NCI-H1930 (cell line): ENCODE measurements at regions not wholly inside any gene's neighbourhood (a gene's known extent, or its start where the extent isn't known, plus 50 kb on each side); places are given as distances from the start of the nearest gene placed in this dataset.
A peak's percentile ranks its signal among the peaks of the same experiment; 100 is the strongest.

Experiments used
- DNase-seq, 2 experiments: peaks; one replicate each; lab custom pipeline; 2025; lab: John Stamatoyannopoulos, UW

DNA sequence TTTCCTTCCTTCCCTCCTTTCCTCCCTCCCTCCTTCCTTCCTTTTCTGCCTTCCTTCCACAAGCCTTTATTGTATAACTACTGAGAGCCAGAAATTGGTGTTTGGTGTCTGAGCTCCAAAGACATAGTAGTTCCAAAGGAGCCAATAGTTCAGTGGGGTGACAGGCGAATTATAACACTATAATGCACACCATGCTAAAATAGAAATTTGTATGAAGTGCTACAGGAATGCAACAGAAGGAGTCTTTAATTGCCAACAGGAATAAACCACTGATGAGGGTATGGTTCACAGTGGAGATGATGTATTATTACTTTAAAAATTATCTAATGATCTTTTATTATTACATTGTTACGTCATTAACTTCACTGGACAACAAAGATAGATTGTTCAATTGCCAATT, 158.8 kb upstream of the SP8 start:
- no peak for DNase-seq

DNA sequence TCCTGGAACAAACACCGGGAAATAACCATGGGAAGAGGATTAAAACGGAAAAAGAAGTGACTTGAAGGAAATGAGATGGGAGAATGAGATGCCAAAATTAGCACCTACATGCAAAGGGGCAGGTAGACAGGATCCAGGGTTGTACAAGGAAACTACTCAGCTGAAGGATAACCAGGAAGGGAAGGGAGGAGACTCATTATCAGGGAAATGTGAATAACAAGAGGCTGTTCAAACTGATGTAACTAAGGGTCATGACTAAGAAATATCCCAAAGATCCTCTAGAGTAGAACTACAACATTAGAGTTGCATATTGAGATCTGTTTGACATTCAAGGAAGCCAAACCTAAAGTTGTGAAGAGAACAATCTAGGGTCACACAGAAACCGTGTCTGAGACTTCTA, 166.2 kb upstream of the SP8 start:
- no peak for DNase-seq

DNA sequence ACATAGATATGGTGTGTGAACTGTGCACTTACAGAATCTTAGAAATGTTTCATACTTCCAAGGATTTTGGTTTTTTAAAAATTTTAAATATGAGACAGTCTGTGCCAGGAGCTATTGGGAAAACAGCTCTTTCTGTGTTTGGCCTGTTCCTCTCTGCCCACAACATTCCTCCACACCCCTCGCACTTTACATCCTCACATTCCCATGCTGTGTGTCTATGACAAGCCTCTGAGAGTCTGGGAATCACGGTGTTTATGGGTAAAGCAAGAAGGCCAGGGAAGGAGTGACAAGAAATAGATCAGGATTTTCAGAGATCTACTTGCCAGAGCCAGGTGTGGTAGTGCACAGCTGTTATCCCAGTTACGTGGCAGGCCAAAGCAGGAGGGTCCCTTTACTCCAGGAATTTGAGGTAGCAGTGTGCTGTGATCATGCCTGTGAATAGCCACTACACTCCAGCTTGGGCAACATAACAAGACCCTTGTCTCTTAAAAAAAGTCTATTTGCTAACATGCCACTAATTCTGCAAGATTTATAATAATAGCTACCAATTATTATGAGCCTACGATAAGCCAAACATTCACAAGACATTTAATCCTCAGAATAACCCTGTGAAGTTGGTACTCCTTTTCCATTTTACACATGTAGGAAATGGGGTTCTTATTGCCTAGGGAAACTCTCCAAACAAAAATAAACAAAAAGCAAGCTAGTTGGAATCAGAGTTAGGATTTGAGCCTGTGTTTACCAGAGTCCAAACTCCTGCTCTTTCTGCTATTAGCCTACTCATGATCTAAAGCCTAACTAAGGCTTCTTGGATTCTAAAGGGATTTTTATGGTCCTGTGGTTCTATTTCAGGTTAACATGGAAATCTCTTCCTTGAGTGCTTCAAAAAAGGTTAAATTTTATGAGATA, 168.3 kb upstream of the SP8 start:
- DNase-seq: no peak

DNA sequence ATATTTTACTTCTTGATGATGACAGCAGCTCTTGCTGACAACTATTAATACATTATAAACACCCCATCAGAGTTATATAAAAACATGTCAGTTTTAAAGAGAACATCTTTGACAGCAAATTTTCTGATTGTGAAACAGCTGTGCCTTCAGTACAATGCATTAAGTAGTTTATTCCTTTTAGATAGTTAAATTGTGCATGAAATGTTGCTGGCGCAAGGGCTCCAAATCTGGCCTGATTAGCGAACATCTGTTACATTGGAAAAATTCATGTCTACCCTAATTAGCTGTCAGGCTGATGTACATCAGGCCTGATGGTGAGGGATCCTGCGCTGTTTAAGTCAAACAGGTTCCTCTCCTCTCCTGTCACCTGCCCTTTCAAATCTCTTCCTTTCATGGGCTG, 171.9 kb upstream of the SP8 start:
- peak in 1 of 2 experiments; percentile 36 for DNase-seq

DNA sequence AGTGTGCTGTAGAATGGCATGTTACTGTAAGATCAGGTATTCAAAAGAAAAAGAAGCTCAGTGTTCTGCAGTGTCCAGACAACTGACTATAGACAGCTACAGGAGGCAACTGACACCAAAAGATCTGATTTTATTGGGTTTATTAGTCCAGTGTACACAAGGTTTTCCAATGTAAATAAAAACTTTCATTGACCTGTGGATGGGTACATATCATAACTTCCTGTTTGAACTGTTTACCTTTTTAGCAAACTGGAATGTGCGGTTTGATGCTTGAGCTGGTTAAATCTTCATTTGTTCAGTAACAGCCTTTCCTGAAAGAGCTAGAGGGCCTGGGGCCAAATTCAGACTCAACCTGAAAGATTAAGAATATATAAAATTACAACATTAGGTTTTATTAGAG, 172.6 kb upstream of the SP8 start:
- peak in 1 of 2 experiments; percentile 45 for DNase-seq

DNA sequence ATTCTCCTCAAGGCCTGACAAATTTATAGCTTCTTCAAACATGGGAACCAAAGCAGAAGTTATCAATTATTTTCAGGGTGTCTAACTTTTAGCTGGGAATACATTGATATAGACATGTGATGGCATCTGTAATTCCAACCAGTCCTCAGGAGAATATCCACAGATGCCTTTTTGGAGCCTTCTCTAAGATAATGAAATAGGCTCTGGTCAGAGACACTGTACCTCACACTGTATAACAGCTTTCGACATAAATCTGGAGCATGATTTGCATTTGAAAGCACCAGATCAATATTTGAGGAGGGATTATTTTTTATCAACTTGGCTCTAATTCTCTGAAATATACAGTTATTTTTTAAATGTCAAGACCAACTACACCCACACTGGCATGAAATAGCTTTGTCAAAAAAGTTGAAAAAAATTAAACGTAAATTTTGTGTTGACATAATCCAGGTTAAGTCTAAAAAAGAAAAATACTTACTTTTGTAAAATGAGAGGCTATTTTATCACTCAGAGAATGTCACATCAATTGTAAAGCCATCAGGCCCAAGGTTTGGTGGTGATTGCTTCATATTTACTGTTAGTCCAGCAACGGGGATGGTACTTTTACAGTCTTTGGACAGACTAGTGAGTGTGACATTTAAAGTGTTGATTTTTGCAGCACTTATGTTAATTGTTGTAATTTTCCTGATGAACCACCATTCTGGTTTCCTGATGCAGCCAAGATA, 177.0 kb upstream of the SP8 start:
- no peak for DNase-seq

DNA sequence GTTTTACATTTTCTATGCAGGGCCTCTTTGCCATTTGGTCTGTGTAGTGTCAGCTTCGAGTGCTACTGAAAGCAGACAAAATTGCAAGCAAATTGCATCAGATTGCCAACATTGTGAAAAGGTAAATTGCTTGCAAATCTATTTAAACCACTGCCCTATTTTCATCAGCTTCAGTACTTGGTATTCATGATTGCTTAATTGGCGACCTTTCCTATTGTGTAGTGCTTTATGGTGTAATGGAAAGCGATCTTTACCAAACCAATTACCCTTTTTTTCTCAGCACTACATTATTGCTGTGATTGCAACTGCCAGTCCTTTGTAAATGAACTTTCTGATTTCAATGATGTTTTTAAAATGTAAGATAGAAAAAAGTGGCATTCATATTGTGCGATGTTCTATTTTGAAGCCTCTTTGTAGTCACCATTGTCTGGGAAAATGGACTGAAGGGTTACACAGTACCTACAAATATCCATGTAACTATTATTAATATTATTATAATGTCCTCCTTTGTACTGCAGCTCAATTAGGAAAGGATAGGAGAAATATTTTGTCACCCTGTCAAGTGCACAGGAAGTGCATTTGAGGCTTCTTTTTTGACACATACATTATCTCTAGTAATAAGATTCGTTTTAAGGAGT, 177.7 kb upstream of the SP8 start:
- DNase-seq: peak; percentile 97 to 98

DNA sequence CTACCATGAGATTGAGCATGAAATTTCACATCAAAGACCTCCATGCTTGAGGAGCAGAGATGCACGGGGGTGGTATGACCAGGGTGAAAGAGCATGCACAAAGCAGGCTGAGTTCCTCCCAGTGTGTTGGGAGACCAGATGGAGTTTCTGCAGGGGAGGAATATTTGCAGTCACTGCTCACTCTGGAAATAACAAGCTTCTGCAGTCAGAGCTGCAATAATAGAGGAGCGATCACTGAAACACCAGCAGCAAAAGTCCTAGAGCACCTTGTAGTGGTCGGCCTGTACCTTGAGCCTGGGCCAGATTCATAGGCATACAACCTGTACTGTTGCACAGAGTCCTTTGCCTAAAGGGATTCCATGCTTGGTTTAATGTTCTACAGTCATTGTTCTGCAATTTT, 184.5 kb upstream of the SP8 start:
- DNase-seq: no peak

DNA sequence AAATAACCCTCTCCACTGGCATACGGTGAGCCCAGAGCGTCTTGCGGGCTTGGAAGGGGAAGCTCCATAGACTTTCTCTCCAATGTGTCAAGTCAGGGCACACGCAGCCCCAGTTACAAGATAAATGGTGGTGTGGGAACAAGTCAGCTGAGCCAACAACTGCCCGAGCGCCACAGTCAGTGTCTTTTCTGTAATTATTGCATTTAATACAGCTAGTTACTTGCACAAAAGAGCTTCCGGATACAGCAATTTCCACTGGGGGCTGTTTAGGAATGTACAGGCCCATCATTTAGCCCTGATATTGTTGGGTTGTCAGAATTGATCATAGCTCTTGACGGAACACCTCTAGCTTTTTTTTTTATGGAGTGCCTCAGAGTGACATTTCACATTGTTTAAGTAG, 193.5 kb upstream of the SP8 start:
- DNase-seq: no peak

DNA sequence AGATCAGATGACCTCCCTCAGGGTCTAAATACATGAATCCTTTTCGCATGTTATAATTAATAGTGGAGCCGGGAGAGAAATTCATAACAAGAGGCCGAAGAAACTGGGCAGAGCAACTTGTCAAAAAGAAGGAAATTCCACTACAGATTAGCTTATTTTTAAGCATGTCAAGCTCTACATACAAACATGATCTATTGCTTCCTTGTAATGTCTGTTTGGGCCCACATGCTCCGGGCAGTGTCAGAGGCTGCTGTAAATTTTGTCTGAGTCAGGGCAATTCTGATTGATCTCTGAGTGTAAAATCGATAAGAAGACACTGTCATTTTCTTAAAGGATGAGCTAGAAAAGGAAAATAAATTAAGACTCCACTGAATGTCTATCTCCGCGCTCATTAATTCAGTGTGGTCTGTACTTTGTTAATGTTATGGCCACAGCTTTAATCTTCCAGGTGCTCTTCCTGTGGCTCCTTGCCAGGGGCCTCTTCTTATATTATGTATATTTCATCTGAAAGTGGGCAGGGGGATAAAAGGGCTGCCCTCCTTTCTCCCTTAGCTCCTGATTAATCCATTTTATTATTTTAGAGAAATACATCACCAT, 194.1 kb upstream of the SP8 start:
- DNase-seq: no peak

DNA sequence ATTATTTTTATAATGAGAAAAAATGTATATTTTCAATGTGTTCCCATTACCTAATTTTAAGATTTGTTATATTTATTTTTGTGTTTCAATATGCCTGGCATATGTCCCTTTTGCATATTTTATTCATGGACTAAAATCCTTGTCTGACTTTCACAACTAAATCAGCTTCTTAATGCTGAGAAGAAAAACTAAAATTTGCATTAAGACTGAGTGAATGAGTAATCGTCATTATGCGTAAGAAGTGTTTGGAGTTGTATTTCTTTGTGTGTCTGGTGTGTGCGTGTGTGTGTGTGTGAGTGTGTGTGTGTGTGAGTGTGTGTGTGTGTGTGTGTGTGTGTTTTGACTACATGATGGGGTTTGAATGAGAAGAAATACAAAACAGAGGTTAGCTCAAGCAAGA, 201.7 kb upstream of the SP8 start:
- no peak for DNase-seq

DNA sequence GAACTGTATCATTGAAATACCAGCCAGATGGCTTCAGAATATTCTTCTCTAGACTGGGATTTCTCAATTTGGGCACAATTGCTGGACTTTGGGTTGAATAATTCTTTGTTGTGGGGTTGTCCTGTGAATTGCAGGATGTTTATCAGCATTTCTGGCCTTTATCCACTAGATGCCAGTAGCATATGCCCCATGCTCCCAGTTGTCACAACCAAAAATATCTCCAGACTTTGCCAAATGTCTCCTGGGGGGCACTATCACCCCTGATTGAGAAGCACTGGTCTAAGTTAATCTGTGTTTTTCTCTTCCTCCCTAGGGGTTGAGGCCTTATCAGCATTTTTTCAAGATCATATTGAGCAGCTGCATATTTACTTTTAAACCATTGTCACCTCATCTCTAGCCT, 204.9 kb upstream of the SP8 start:
- no peak for DNase-seq

DNA sequence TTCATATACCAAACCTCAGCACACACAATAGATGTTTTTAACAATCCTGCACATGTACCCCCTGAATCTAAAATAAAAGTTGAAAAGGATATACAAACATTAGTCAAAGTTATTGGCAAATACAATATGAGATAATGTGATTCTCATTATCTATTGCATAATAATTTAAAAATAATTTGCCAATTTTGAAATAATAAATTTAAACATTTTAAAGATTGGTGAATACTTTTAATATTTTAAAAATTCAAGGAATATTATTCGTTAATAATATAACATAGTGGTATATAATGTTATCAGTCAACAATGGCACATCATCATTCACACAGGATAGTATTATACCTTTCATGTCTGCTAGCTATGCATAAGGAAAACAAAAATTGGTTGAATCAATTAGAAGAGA, 207.0 kb upstream of the SP8 start:
- no peak for DNase-seq

DNA sequence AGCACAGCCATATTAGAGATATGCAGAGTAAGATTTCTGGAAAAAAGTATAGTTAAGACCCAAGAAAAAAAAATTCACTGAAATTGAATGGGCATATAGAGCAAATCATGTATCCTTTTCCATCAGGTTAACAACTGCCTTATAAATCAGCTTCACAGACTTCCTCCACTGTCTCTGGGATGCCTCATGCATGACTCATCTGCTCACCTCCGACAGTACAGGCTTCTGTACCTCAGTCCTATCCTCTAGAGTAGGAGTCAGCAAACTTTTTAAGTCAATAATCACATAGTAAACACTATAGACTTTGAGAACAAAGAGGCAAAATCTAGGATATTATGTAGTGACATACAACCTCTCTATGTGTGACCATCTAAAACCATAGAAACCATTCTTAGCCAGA, 211.6 kb upstream of the SP8 start:
- DNase-seq: no peak

DNA sequence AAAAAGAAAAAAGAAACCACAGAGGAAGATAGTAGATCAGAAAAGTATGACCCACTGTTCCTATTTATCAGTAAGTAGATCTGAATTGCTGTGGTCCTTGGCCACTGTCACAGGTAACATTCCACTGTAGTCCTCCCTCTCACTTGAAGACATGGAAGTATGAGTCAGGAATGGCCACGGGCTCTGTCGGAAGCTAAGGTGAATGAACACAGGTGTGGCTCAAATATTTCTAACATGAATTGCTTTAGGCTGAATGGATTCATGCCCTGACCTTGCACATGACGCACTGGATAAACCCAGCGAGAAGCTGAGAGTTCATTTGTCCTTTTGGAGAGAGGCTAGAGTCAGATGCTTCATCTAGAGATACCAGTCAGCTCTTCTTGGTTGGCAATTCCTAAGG, 224.5 kb upstream of the SP8 start:
- DNase-seq: no peak

DNA sequence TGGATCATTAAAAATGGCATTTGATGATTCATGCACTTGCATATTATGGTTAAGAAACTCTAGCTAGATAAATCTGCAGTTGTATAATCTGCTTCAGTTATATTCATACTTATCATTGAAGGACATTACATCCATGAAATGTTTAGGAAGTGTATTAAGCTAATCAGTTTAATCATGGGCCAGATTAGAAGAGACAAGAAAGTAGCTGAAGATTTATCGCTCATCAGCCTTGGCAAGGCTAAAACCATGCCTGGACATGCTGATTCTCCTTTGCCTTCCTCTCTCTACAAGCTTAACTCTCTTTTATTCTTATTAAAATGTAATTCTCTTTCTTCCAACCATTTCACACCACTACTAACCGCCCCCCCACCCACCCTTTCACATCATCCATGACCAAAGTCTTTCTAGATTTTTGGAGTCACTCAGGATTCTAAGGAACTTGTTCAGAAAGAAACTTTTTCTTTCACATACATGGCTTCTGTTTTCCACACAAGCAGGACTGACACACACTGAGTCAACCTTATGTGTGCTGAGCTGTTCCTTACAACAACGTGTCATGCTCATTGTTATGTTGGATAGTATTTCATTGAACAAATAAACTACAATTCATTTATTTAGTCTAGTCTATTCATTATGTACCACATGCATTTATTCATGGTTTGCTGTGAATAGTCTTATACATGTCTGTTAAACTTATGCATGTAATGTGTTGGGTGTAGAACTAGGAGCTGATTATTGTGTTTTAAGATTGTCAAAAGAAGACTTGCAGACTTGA, 227.3 kb upstream of the SP8 start:
- no peak for DNase-seq

DNA sequence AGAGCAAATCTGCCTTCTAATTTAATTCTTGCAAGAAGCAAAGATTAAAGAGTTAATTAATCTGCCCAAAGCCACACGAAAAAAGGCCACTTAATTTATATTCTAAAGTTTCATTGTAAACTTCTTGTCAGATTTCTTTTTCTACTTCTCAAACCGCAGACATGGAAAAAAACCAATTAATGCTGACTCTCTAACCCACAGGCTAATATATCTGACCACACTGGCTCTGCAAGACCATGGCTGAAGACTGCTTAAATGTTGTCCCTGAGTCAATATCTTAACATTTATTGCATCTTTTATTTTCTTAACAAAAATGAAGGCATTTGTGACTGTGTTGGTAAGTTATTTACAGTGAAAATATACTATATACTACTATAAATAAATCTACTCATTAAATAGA, 234.0 kb upstream of the SP8 start:
- no peak for DNase-seq

DNA sequence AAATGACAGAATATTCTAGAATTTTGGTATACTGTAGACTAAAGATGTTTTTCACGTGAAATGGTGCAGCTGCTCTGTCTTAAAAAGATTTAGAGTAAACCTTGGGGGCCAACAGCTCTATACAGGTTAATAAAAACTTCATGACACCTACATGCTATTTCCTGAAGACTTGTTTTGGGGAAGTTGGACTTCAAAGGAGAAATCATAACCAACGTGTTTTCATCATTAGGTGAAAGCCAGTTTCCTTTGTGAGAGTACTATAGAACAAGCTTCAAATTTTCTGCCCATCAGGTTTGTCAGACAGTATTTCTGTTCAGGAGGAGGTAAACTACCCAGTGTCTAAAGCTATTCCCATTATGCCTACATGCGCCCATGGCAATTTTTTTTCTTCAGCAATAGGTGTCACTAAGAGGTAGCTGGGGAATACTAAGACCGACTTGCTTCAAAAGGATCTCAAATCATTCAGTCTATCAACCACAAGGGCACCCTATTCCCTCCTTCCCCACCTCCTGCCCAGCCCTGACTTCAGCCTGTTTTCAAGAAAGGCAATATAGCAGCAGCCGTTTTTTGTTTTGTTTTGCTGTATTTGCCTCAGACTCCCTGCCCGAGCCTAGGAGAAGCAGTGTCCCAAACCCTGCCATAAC, 237.3 kb upstream of the SP8 start:
- DNase-seq: no peak

DNA sequence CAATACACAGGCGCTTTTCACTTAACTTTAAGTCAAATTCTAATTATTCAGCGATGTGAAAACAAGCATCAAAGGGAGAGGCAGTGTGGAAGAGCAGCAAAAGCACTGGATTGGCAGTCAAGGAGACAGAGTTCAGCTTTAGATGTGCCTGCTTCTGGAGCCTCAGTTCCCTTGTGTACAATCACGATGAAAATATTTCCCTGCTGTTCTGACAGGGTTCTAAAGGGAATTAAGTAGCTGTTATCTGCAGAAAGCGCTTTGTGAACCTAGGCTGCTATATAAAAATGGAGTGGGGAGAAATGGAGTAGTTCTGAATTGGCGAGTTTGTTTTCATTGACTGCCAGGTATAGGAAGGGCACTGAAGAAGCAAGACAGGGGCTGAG, 237.8 kb upstream of the SP8 start:
- no peak for DNase-seq

DNA sequence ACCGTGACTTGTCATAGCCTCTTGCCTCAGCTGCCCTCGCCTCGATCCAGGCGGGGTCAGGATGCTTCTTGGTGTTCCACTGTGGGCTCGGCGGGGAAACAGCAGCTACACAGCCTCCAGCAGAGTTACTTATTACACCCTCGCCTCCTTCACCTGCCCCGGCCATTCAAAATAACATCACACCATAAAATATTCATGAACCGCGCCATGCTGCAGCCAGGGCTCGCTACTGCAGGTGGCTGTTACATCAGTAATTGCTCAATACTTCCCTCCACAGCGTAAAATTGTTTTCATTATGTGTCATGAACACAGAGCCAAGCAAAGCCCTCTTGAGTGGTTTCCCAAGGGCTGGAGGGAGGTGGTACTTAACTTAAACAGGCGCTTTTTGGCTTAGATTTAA, 241.5 kb upstream of the SP8 start:
- DNase-seq: no peak

DNA sequence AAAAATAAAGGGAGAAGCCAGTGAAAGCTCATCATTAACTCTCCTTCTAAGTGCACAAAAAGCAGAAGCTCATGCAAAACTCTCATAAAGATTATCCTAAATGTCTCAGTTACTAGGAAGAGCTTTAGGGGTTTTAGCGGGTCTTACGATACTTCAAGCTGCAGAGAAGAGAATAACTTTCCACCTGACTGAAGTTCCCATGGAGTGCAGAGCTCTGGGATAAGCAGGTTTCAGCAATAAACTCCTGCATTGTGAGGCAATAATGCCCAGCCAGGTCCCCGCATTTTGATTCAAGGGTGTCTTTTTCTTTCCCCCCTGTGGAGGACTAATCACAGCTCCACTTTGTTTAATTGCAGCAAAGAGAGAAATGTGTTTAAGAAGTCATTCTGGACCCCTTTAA, 241.9 kb upstream of the SP8 start:
- no peak for DNase-seq
